ENCODE measurements at regions not wholly inside any gene's neighbourhood (a gene's known extent, or its start where the extent isn't known, plus 50 kb on each side); places are given as distances from the start of the nearest gene placed in this dataset.
A peak's percentile ranks its signal among the peaks of the same experiment; 100 is the strongest.

- ChIA-PET CTCF (interaction anchor here (0.7 to 1.4 kb wide), 2 partner anchors 15 to 31 kb away, joined by 3 read pairs; no protein-coding TSS in a partner anchor), POLR2A (no interaction called here)
- H3K9me3 ChIP-seq (ENCODE audit: control extremely low read depth in 1 of 5, control insufficient read depth in 4 of 5, insufficient read depth in 2 of 5, low read depth in 1 of 5, low read length in 4 of 5): no peaks in the 10 kb centered on the region
- H3K36me3 ChIP-seq (ENCODE audit: control insufficient read depth in 4 of 4, insufficient read depth in 4 of 4, low read length in 3 of 4): no peaks in the 10 kb centered on the region
- no peak overlapping the region for H3K27ac ChIP-seq (ENCODE audit: insufficient read depth in 1 of 2, low read depth in 1 of 2, low read length in 2 of 2, poor library complexity in 1 of 2, severe bottlenecking in 2 of 2)
- H3K4me3 ChIP-seq (ENCODE audit: control insufficient read depth in 1 of 7, extremely low read depth in 1 of 7, insufficient read depth in 4 of 7, low read depth in 2 of 7, low read length in 6 of 7): no peak overlapping the region
- WGBS (ENCODE audit: insufficient coverage): 100% methylated on average over 3 of the region's 7 CpGs
- peaks cover 0 to 11% (median 0%) of the 10 kb centered on the region in 5 experiments for H3K27me3 ChIP-seq (replicated peaks in 2 of 5; ENCODE audit: control insufficient read depth in 4 of 5, insufficient read depth in 5 of 5, low read length in 4 of 5)
- H3K4me1 ChIP-seq (ENCODE audit: control extremely low read depth in 1 of 4, control insufficient read depth in 4 of 4, insufficient read depth in 4 of 4, low read length in 3 of 4): peaks cover 0 to 2% (median 0%) of the 10 kb centered on the region in 4 experiments
- no peak for DNase-seq
Observed at GRCh38 chr9:121577572-121577971, 73.9 kb upstream of the DAB2IP start.

GRCh38 chr9:121581786-121582600 lies 69.4 kb upstream of the DAB2IP start:
- POLR2A ChIA-PET: no interaction called here
- WGBS (ENCODE audit: insufficient coverage): 66% methylated on average over 11 of the region's 19 CpGs
- Histone ChIP-seq H3K4me1 (ENCODE audit: control extremely low read depth in 1 of 4, control insufficient read depth in 4 of 4, insufficient read depth in 4 of 4, low read length in 3 of 4) (peaks cover 0 to 3% (median 0%) of the 10 kb centered on the region in 4 experiments), H3K9me3 (ENCODE audit: control extremely low read depth in 1 of 5, control insufficient read depth in 4 of 5, insufficient read depth in 2 of 5, low read depth in 1 of 5, low read length in 4 of 5) (no peaks in the 10 kb centered on the region), H3K27ac (ENCODE audit: insufficient read depth in 1 of 2, low read depth in 1 of 2, low read length in 2 of 2, poor library complexity in 1 of 2, severe bottlenecking in 2 of 2) (no peak overlapping the region), H3K4me3 (ENCODE audit: control insufficient read depth in 1 of 7, extremely low read depth in 1 of 7, insufficient read depth in 4 of 7, low read depth in 2 of 7, low read length in 6 of 7) (no peak overlapping the region), H3K27me3 (replicated peaks in 2 of 5; ENCODE audit: control insufficient read depth in 4 of 5, insufficient read depth in 5 of 5, low read length in 4 of 5) (peaks cover 0 to 17% (median 1%) of the 10 kb centered on the region in 5 experiments), H3K36me3 (ENCODE audit: control insufficient read depth in 4 of 4, insufficient read depth in 4 of 4, low read length in 3 of 4) (no peaks in the 10 kb centered on the region)
- no peak for DNase-seq
- CTCF ChIA-PET: interaction anchor here (1.1 to 1.5 kb wide), 4 partner anchors 8 to 36 kb away, joined by 3 to 4 read pairs (median 4); no protein-coding TSS in a partner anchor

- Histone ChIP-seq H3K27me3 (replicated peaks in 2 of 5; ENCODE audit: control insufficient read depth in 4 of 5, insufficient read depth in 5 of 5, low read length in 4 of 5) (peaks cover 0 to 18% (median 3%) of the 10 kb centered on the region in 5 experiments), H3K9me3 (ENCODE audit: control extremely low read depth in 1 of 5, control insufficient read depth in 4 of 5, insufficient read depth in 2 of 5, low read depth in 1 of 5, low read length in 4 of 5) (no peaks in the 10 kb centered on the region), H3K4me1 (ENCODE audit: control extremely low read depth in 1 of 4, control insufficient read depth in 4 of 4, insufficient read depth in 4 of 4, low read length in 3 of 4) (peaks cover 0 to 3% (median 0%) of the 10 kb centered on the region in 4 experiments), H3K36me3 (ENCODE audit: control insufficient read depth in 4 of 4, insufficient read depth in 4 of 4, low read length in 3 of 4) (no peaks in the 10 kb centered on the region), H3K27ac (ENCODE audit: insufficient read depth in 1 of 2, low read depth in 1 of 2, low read length in 2 of 2, poor library complexity in 1 of 2, severe bottlenecking in 2 of 2) (no peak overlapping the region), H3K4me3 (ENCODE audit: control insufficient read depth in 1 of 7, extremely low read depth in 1 of 7, insufficient read depth in 4 of 7, low read depth in 2 of 7, low read length in 6 of 7) (no peak overlapping the region)
- ChIA-PET CTCF (interaction anchor here (1.1 to 1.5 kb wide), 3 partner anchors 9 to 30 kb away, joined by 3 to 4 read pairs (median 3); no protein-coding TSS in a partner anchor), POLR2A (no interaction called here)
- peak in 1 of 3 donors; percentile 23 for DNase-seq
- WGBS (ENCODE audit: insufficient coverage): 74% methylated on average over 7 of the region's 7 CpGs
Observed at GRCh38 chr9:121582641-121583040, 68.8 kb upstream of the DAB2IP start.

GRCh38 chr9:121584421-121584820 lies 67.0 kb upstream of the DAB2IP start:
- no peak overlapping the region for H3K27ac ChIP-seq (ENCODE audit: insufficient read depth in 1 of 2, low read depth in 1 of 2, low read length in 2 of 2, poor library complexity in 1 of 2, severe bottlenecking in 2 of 2)
- WGBS (ENCODE audit: insufficient coverage): 100% methylated on average over 4 of the region's 4 CpGs
- CTCF ChIA-PET: interaction anchor here (1.2 to 1.8 kb wide), 3 partner anchors 23 to 99 kb away, joined by 3 to 6 read pairs (median 4); no protein-coding TSS in a partner anchor
- peaks cover 0 to 3% (median 0%) of the 10 kb centered on the region in 4 experiments for H3K4me1 ChIP-seq (ENCODE audit: control extremely low read depth in 1 of 4, control insufficient read depth in 4 of 4, insufficient read depth in 4 of 4, low read length in 3 of 4)
- POLR2A ChIA-PET: interaction anchor here (0.6 kb wide), 1 partner anchor 428 kb away, joined by 3 read pairs; no protein-coding TSS in a partner anchor
- peaks cover 0 to 34% (median 6%) of the 10 kb centered on the region in 5 experiments for H3K27me3 ChIP-seq (replicated peaks in 2 of 5; ENCODE audit: control insufficient read depth in 4 of 5, insufficient read depth in 5 of 5, low read length in 4 of 5)
- H3K4me3 ChIP-seq (ENCODE audit: control insufficient read depth in 1 of 7, extremely low read depth in 1 of 7, insufficient read depth in 4 of 7, low read depth in 2 of 7, low read length in 6 of 7): no peak overlapping the region
- H3K9me3 ChIP-seq (ENCODE audit: control extremely low read depth in 1 of 5, control insufficient read depth in 4 of 5, insufficient read depth in 2 of 5, low read depth in 1 of 5, low read length in 4 of 5): no peaks in the 10 kb centered on the region
- H3K36me3 ChIP-seq (ENCODE audit: control insufficient read depth in 4 of 4, insufficient read depth in 4 of 4, low read length in 3 of 4): no peaks in the 10 kb centered on the region
- DNase-seq: no peak

GRCh38 chr9:121587863-121588262 lies 63.6 kb upstream of the DAB2IP start:
- Histone ChIP-seq H3K27me3 (replicated peaks in 2 of 5; ENCODE audit: control insufficient read depth in 4 of 5, insufficient read depth in 5 of 5, low read length in 4 of 5) (peaks cover 0 to 26% (median 4%) of the 10 kb centered on the region in 5 experiments), H3K4me1 (ENCODE audit: control extremely low read depth in 1 of 4, control insufficient read depth in 4 of 4, insufficient read depth in 4 of 4, low read length in 3 of 4) (no peaks in the 10 kb centered on the region), H3K4me3 (ENCODE audit: control insufficient read depth in 1 of 7, extremely low read depth in 1 of 7, insufficient read depth in 4 of 7, low read depth in 2 of 7, low read length in 6 of 7) (no peak overlapping the region), H3K9me3 (ENCODE audit: control extremely low read depth in 1 of 5, control insufficient read depth in 4 of 5, insufficient read depth in 2 of 5, low read depth in 1 of 5, low read length in 4 of 5) (no peaks in the 10 kb centered on the region), H3K27ac (ENCODE audit: insufficient read depth in 1 of 2, low read depth in 1 of 2, low read length in 2 of 2, poor library complexity in 1 of 2, severe bottlenecking in 2 of 2) (no peak overlapping the region), H3K36me3 (ENCODE audit: control insufficient read depth in 4 of 4, insufficient read depth in 4 of 4, low read length in 3 of 4) (no peaks in the 10 kb centered on the region)
- 70% methylated on average over 3 of the region's 4 CpGs for WGBS (ENCODE audit: insufficient coverage)
- POLR2A ChIA-PET: no interaction called here
- CTCF ChIA-PET: no interaction called here
- DNase-seq: no peak

GRCh38 chr9:121589986-121590385 lies 61.4 kb upstream of the DAB2IP start:
- POLR2A ChIA-PET: no interaction called here
- no peak for DNase-seq
- H3K36me3 ChIP-seq (ENCODE audit: control insufficient read depth in 4 of 4, insufficient read depth in 4 of 4, low read length in 3 of 4): no peaks in the 10 kb centered on the region
- 96% methylated on average over 5 of the region's 5 CpGs for WGBS (ENCODE audit: insufficient coverage)
- H3K4me3 ChIP-seq (ENCODE audit: control insufficient read depth in 1 of 7, extremely low read depth in 1 of 7, insufficient read depth in 4 of 7, low read depth in 2 of 7, low read length in 6 of 7): no peak overlapping the region
- H3K27ac ChIP-seq (ENCODE audit: insufficient read depth in 1 of 2, low read depth in 1 of 2, low read length in 2 of 2, poor library complexity in 1 of 2, severe bottlenecking in 2 of 2): no peak overlapping the region
- H3K4me1 ChIP-seq (ENCODE audit: control extremely low read depth in 1 of 4, control insufficient read depth in 4 of 4, insufficient read depth in 4 of 4, low read length in 3 of 4): no peaks in the 10 kb centered on the region
- peaks cover 0 to 25% (median 6%) of the 10 kb centered on the region in 5 experiments for H3K27me3 ChIP-seq (replicated peaks in 2 of 5; ENCODE audit: control insufficient read depth in 4 of 5, insufficient read depth in 5 of 5, low read length in 4 of 5)
- H3K9me3 ChIP-seq (ENCODE audit: control extremely low read depth in 1 of 5, control insufficient read depth in 4 of 5, insufficient read depth in 2 of 5, low read depth in 1 of 5, low read length in 4 of 5): no peaks in the 10 kb centered on the region
- CTCF ChIA-PET: no interaction called here

- H3K36me3 ChIP-seq (ENCODE audit: control insufficient read depth in 4 of 4, insufficient read depth in 4 of 4, low read length in 3 of 4): no peaks in the 10 kb centered on the region
- H3K27me3 ChIP-seq (replicated peaks in 2 of 5; ENCODE audit: control insufficient read depth in 4 of 5, insufficient read depth in 5 of 5, low read length in 4 of 5): peaks cover 2 to 32% (median 11%) of the 10 kb centered on the region in 5 experiments
- POLR2A ChIA-PET: no interaction called here
- no peaks in the 10 kb centered on the region for H3K4me1 ChIP-seq (ENCODE audit: control extremely low read depth in 1 of 4, control insufficient read depth in 4 of 4, insufficient read depth in 4 of 4, low read length in 3 of 4)
- DNase-seq: no peak
- H3K9me3 ChIP-seq (ENCODE audit: control extremely low read depth in 1 of 5, control insufficient read depth in 4 of 5, insufficient read depth in 2 of 5, low read depth in 1 of 5, low read length in 4 of 5): peaks cover under 1 to 8% (median 5%) of the 10 kb centered on the region in 5 experiments
- CTCF ChIA-PET: interaction anchor here (1.4 kb wide), 1 partner anchor 12 kb away, joined by 6 read pairs; no protein-coding TSS in a partner anchor
- no peak overlapping the region for H3K4me3 ChIP-seq (ENCODE audit: control insufficient read depth in 1 of 7, extremely low read depth in 1 of 7, insufficient read depth in 4 of 7, low read depth in 2 of 7, low read length in 6 of 7)
- WGBS (ENCODE audit: insufficient coverage): 95% methylated on average over 2 of the region's 2 CpGs
- no peak overlapping the region for H3K27ac ChIP-seq (ENCODE audit: insufficient read depth in 1 of 2, low read depth in 1 of 2, low read length in 2 of 2, poor library complexity in 1 of 2, severe bottlenecking in 2 of 2)
Observed at GRCh38 chr9:121592265-121592664, 59.2 kb upstream of the DAB2IP start.
